ENCODE measurements at regions not wholly inside any gene's neighbourhood (a gene's known extent, or its start where the extent isn't known, plus 50 kb on each side); places are given as distances from the start of the nearest gene placed in this dataset.
"Not testable (repeated sequence)": the region's sequence is repeated elsewhere in the genome, so short reads cannot be mapped to it uniquely, and the experiment has no call there.

- no peak for DNase-seq (ENCODE audit: low spot score)
Measured at GRCh38 chr18:39225373-39225772, 1659.8 kb upstream of the CELF4 start.

GRCh38 chr18:39223283-39223682 is 1657.7 kb upstream of the CELF4 start:
- no peak for DNase-seq (ENCODE audit: low spot score)

GRCh38 chr18:39215920-39216319 is 1650.3 kb upstream of the CELF4 start:
- no peak for DNase-seq (ENCODE audit: low spot score)

GRCh38 chr18:39211461-39211860 is 1645.9 kb upstream of the CELF4 start:
- DNase-seq (ENCODE audit: low spot score), result no peak

- no peak for DNase-seq (ENCODE audit: low spot score)
Measured at GRCh38 chr18:39209173-39209572, 1643.6 kb upstream of the CELF4 start.

GRCh38 chr18:39208729-39209128 is 1643.1 kb upstream of the CELF4 start:
- DNase-seq (ENCODE audit: low spot score), result no peak

- DNase-seq (ENCODE audit: low spot score), result no peak
Measured at GRCh38 chr18:39208190-39208589, 1642.6 kb upstream of the CELF4 start.

- not testable (repeated sequence) for DNase-seq (ENCODE audit: low spot score)
Measured at GRCh38 chr18:39206398-39207103, 1641.0 kb upstream of the CELF4 start.

- DNase-seq (ENCODE audit: low spot score), result no peak
Measured at GRCh38 chr18:39205565-39206195, 1640.1 kb upstream of the CELF4 start.

- DNase-seq (ENCODE audit: low spot score), result no peak
Measured at GRCh38 chr18:39200153-39200552, 1634.6 kb upstream of the CELF4 start.

- DNase-seq (ENCODE audit: low spot score), result no peak
Measured at GRCh38 chr18:39199231-39199855, 1633.7 kb upstream of the CELF4 start.

GRCh38 chr18:39198376-39198775 is 1632.8 kb upstream of the CELF4 start:
- DNase-seq (ENCODE audit: low spot score), result no peak

- no peak for DNase-seq (ENCODE audit: low spot score)
Measured at GRCh38 chr18:39191931-39192330, 1626.3 kb upstream of the CELF4 start.

- no peak for DNase-seq (ENCODE audit: low spot score)
Measured at GRCh38 chr18:39191058-39191457, 1625.5 kb upstream of the CELF4 start.

GRCh38 chr18:39190508-39190907 is 1624.9 kb upstream of the CELF4 start:
- DNase-seq (ENCODE audit: low spot score), result no peak

- DNase-seq (ENCODE audit: low spot score), result no peak
Measured at GRCh38 chr18:39188278-39188677, 1622.7 kb upstream of the CELF4 start.

- DNase-seq (ENCODE audit: low spot score), result no peak
Measured at GRCh38 chr18:39186008-39186407, 1620.4 kb upstream of the CELF4 start.

GRCh38 chr18:39184176-39184575 is 1618.6 kb upstream of the CELF4 start:
- DNase-seq (ENCODE audit: low spot score), result no peak

- no peak for DNase-seq (ENCODE audit: low spot score)
Measured at GRCh38 chr18:39178166-39178565, 1612.6 kb upstream of the CELF4 start.

- DNase-seq (ENCODE audit: low spot score), result no peak
Measured at GRCh38 chr18:39172695-39173421, 1607.3 kb upstream of the CELF4 start.

- DNase-seq (ENCODE audit: low spot score), result no peak
Measured at GRCh38 chr18:39168723-39169122, 1603.1 kb upstream of the CELF4 start.

GRCh38 chr18:39167990-39168389 is 1602.4 kb upstream of the CELF4 start:
- DNase-seq (ENCODE audit: low spot score), result no peak

- DNase-seq (ENCODE audit: low spot score), result no peak
Measured at GRCh38 chr18:39166776-39167175, 1601.2 kb upstream of the CELF4 start.
